GM18499 (cell line): ENCODE measurements at regions not wholly inside any gene's neighbourhood (a gene's known extent, or its start where the extent isn't known, plus 50 kb on each side); places are given as distances from the start of the nearest gene placed in this dataset.
"Not testable (repeated sequence)": the region's sequence is repeated elsewhere in the genome, so short reads cannot be mapped to it uniquely, and the experiment has no call there.

Source experiments
- ATAC-seq: cut with Tn5 transposase; IDR thresholded peaks from one replicate; pipeline ENCODE4 v1.9.1; 2021; ENCODE audit warnings: moderate number of reproducible peaks; ENCODE audit not compliant: insufficient read depth, unreplicated experiment

DNA sequence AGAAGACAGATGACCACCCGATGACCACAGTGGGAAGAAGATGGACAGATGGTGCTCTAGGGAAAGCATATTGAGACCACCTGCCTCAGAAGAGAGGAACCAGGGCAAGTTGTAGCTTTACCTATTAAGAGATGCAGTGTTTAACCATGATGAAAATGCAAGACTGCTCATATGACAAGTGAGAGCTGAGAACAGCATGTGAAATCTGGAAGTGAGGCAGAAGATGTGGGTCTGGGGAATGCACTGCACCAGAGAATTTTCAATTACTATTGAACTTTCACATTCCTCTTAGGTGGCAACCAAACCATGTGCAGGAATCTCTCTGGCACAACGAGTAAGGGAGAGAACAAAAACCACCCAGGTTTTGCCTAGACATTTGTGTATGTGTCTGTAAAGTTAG lies 184.8 kb upstream of the CRIM1 start:
- no peak for ATAC-seq

DNA sequence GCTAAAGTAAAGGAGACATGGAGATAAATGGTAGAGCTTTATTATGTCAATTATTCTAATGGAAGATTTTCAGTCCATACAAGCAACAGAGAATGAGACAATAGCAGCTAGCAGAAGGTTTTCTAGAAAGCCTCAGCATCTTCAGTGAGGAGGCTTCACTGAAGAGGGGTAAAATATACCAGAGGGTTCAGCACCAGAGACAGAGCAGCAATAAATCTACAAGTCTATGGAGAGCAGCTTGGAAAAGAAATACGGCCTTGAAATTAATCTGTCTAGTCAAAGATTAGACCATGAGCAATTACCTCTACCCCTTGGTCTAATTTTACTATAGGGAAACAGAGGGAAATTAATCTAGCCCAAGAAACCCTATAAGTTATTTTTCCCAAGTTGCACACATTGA lies 185.7 kb upstream of the CRIM1 start:
- ATAC-seq: no peak

DNA sequence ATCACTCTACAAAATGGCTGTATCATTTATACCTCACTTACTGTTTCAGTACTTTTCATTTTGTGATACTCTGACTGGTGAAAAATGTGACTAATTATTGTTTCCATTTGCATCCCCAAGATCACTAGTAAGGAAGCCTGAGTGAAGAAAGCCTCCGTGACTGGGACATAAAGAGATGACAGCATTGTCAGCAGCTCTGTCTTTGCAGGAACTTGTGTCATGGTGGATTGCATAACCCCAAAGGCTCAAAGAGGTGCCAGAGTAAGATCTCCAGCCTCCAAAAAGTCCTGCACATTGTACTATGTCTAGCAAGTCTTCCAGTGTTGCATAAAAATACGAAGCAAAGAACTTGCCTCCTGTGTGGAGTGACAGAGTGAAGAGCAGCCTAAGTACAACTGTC lies 187.5 kb upstream of the CRIM1 start:
- no peak for ATAC-seq

DNA sequence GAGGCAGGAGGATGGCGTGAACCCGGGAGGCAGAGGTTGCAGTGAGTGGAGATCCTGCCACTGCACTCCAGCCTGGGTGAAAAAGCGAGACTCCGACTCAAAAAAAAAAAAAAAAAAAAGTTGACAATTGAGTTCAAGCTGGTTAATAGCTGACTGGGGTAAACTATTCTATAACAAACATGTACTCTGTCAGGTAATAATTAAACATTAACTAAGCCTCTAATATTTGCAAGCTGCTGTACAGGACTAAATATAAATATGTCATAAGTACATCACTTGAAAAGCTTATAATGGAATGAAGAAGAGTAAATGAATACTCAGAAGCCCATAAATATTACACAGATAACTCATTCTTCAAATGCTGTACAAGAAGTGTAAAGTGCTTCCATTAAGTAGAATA lies 190.4 kb upstream of the CRIM1 start:
- no peak for ATAC-seq

DNA sequence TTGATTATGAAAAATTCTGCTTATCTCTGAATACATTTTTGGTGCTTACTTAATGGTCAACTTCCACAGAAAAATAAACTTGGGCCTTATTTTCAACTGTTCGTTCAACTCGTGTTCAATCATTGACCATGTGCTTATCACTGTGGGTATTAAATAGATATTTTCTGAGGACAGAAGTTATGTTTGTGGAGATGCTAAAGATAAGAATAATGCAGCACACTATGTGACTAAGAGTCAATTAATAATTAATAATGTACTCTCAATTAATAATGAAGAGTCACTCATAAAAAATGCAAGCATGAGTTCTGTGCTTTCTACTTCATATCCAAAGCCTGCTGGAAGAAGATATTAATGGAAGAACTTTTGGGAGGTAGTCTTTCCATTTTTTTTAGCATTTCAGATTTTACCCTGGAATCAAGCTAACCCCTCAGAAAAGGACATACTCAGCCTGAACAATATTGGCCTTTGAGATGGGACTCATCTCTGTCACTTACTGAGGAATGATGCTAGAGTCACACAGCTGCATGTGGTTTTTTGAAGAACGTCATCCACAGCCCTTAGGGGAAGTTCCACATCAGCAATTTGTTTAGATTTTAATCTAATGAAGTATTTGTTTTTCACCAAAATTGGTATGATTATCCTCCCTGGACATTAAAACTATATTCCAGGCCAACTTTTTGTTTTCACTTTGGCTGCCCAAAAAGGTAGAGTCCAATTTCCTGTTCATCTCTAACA lies 191.9 kb upstream of the CRIM1 start:
- no peak for ATAC-seq

DNA sequence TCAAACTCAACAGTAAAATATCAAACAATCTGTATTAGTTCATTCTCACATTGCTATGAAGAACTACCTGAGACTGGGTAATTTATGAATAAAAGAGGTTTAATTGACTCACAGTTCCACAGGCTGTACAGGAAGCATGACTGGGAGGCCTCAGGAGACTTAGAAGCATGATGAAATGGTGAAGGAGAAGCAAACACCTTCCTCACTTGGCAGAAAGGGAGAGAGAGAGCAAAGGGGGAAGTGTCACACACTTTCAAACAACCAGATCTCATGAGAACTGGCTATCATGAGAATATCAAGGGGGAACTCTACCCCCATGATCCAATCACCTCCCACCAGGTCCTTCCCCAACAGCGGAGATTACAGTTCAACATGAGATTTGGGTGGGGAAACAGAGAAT lies 198.5 kb upstream of the CRIM1 start:
- not testable (repeated sequence) for ATAC-seq

DNA sequence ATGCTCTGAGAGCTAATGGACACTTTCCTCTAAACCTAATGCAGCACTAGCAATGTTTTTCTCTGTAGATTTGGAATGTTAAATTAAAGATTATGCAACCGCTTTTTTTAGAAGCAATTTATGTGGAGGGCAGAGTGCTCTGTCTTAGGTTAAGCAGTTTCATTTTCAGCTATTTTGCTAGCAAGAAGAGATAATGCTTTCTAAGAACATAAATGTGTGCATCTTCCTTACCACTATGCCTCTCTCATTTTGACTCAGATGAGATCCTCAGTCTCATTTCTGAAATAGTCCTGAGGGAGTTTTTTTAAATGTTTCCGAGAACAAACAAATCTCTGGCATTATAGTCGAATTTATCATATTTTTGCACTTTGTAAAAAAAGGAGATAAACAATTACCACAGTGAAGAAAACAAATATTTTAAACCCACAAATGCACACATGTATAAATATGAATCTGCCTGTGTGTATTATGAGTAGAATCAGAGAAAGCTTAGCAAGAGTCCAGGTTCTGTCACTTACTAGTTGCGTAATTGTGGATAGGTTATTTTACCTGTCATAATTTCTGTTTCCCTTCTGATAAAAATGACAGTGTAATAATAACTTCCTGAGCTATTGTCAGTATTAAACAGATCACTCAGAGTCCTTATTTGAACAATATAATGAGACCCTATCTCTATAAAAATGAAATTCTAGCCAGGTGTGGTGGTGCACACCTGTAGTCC lies 207.7 kb upstream of the CRIM1 start:
- ATAC-seq: peak; percentile 94

DNA sequence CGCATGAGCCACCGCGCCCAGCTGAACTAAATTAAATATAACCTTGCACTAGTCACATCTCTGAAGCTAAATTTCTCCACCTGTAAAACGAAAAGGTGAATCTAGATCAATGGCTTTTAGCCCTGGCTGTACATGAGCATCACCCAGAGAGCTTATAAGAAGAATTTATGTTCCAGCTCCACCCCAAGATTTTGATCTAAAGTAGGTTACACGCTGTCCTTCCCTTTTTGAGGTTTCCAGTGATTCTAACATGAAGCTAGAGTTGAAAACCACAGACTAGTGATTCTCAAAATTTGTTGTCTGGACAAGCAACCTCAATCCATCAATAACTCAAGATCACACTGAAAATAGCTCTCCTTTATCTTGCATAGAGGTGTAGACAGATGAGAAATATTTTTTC lies 208.8 kb upstream of the CRIM1 start:
- no peak for ATAC-seq

DNA sequence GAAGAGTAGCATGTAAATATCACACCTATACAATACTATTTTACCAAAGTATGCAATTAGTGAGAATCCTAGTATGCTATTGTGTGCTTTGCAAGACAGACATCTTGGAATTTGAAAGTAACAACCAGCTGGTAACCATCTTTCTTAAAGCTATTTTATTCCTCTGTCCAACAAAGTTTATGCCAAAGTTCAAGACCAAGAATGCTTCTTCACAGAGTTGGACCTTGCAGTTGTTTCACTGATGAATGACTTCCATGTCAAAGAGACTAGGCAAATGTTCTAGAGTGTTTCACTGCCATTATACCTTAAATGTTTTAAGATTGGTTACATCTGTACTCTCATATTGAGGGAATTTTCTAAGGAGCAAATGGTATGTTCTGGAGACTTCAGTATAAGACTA lies 215.2 kb upstream of the CRIM1 start:
- ATAC-seq: no peak

DNA sequence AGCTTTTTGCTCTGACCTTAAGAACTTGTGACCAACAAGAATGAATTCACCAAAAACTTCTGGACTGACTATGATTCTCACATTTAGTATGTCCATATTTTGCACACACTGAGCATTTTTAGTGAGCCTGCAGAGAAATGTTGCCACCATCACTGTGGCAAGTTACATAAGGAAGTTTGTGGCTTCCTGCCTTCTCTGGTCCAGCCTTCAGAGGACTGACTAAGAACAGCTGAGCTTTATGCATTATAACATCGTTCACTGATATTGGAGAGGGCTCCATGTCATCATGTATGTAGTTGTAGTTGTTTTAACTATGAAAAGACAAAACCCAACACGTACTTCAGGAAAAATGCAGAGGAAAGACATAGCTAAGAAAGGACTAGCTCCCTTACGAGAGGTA lies 218.0 kb upstream of the CRIM1 start:
- no peak for ATAC-seq

DNA sequence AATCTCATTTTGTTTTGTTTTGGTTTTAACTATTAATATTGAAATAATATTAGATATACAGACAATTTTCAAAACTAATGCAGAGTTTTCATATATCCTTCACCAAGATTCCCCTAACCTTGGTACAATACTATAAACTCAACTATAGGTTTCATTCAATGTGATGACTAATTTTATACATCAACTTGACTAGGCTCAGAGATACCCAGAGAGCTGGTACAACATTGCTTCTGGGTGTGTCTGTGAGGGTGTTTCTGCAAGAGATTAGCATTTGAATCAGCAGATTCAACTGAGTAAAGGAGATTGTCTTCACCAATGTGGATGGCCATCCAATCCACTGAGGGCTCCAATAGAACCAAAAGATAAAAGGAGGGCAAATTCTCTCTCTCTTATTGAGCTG lies 221.3 kb upstream of the CRIM1 start:
- no peak for ATAC-seq

DNA sequence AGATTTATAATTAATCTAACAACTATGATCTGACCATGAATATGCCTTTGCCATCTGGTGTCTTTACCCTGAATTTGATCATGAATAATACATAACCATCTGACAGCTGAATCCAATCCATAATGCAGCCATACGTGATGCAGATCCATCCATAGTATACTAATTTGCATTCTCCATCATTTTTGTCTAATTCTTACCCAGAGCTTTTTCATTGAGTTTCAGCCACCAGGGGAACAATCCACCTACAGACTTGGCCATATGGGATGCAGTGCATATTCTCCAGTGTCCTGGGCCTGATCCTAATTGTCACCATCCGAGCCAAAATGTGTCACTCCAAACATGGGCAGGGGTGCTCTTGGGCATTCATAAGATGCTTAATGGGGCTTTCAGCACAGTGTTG lies 227.2 kb upstream of the CRIM1 start:
- ATAC-seq: no peak

DNA sequence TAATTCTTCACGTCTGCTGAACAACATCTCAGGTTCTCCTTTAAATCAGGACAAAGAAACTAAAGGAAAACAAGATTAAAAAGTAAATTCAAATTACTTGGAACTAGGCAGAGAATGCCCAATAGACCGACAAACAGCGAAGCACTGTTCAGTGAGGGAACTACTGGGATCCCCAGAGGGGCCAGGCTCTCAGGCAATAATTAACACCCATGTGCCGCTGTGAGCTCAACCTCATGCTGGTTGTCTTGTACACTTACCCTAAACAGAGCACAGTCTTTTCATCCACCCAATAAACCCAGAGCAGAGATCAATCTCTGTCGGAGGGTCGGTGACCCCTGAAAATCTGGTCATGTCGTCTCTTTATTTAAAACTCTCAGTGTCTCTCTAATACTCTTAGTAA lies 229.9 kb upstream of the CRIM1 start:
- no peak for ATAC-seq

DNA sequence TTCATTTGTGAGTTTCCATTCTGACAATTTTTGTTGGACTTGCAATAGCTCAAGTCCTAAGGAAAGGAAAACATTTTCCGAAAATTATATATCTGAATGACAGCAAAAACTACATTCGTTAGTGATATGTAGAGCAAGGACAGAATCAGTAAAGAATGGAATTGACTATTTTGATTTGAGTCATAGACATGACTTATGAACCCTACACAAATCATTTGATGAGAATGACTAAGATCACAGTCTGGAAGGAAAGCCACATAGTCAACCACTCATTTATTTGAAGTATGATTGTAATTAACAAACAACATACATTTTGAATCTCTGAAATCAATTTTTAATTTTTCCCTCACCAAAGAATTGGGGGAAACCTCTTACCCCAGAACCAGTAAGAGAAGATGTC lies 231.6 kb upstream of the CRIM1 start:
- no peak for ATAC-seq

DNA sequence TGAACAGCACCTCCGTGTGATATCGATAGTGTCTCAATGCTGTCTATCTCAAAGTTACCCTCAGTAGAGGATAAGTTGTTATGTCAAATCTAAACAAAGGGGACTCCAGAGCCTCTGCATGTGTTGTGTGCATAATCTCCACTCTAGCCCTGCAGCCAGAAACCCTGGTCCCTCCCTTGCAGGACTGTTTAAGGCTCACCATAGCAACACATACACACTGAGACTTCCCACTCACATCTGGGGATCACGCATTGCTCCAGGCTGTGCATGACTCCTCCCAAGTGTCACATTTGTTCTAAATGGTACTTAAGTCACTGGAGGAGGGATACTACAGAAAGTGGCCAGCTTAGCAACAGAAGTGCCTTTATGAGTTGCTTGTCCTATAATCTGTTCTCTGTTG lies 258.6 kb upstream of the CRIM1 start:
- ATAC-seq: no peak

DNA sequence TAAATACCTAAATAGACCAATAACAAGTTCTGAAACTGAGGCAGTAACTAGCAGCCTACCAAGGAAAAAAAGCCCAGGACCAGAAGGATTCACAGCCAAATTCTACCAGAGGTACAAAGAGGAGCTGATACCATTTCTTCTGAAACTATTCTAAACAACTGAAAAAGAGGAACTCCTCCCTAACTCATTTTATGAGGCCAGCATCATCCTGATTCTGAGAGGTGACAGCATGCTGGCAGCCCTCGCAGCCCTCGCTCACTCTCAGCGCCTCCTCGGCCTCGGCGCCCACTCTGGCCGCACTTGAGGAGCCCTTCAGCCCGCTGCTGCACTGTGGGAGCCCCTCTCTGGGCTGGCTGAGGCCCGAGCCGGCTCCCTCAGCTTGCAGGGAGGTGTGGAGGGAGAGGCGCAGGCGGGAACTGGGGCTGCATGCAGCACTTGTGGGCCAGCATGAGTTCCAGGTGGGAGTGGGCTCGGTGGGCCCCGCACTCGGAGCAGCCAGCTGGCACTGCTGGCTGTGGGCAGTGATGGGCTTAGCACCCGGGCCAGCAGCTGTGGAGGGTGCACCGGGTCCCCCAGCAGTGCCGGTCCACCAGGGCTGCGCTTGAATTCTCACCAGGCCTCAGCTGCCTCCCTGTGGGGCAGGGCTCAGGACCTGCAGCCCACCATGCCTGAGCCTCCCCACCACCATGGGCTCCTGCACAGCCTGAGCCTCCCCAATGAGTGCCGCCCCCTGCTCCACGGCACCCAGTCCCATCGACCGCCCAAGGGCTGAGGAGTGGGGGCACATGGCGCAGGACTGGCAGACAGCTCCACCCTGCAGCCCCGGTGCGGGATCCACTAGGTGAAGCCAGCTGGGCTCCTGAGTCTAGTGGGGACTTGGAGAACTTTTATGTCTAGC lies 263.5 kb upstream of the CRIM1 start:
- not testable (repeated sequence) for ATAC-seq

DNA sequence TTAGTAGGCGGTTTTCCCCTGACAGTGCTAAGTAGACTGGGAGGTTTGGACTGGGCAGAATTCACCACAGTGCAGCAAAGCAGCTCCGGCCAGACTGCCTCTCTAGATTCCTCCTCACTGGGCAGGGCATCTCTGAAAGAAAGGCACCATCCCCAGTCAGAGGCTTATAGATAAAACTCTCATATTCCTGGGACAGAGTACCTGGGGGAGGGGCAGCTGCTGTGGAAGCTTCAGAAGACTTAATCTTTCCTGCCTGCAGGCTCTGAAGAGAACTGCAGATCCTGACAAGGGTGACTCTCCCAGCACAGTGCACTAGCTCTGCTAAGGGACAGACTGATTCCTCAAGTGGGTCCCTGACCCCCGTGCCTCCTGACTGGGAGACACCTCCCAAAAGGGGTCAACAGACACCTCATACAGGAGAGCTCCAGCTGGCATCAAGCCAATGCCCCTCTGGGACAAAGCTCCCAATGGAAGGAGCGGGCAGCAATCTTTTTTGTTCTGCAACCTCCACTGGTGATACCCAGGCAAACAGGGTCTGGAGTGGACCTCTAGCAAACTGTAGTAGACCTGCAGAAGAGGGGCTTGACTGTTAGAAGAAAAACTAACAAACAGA lies 266.8 kb upstream of the CRIM1 start:
- no peak for ATAC-seq

DNA sequence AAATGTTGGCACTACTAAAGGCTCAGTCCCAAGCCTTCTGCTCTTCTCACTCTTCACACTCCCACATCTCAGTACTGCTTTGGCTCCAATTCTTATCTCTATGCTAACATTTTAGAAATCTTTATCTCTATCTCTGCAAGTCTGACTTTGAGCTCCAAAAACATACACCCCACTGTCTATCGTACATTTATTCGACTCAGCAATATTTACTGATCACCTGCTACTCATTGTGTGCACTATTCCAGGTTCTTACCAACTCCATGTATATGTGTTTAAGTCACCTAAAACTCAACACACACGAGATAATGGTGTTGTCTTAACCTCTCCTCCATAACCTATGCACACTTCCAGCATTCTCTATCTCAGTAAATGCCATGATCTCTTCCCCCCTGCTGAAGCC lies 268.2 kb upstream of the CRIM1 start:
- no peak for ATAC-seq

DNA sequence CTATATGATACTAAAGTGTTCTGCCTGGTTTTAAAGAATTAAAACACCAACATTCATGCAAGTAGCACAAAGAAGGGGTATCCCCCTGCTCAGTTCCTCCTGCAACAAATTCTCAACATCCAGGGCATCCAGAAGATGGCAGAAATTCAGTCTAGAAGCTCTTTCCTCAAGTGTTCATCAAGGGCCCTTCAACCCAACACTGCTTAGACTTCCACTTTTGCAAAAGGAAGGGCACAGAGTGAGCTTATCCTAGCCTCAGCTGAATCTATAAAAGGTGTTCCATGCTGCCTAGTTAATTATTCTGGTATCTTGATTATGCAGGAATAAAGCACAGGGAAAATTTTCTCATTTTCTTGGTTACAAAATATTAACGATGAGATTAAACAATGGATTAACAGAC lies 275.8 kb upstream of the CRIM1 start:
- ATAC-seq: no peak

DNA sequence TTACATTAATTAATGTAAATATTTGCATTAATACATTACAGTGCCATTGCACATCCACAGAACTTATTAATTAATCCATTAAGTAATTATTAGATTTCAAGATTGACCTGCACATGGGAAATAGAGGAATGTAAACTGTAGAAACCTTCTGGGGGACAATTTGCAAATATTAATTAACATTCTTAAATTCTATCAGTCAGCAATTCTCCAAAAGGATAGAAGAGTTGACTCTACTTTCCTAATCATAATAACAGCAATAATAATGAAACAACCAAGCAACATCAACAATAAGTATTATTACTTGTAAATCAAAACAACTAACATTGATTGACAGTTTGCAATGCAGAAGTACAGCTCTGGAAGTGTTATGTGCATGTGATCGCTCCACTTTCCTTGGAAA lies 281.6 kb upstream of the CRIM1 start:
- ATAC-seq: no peak

DNA sequence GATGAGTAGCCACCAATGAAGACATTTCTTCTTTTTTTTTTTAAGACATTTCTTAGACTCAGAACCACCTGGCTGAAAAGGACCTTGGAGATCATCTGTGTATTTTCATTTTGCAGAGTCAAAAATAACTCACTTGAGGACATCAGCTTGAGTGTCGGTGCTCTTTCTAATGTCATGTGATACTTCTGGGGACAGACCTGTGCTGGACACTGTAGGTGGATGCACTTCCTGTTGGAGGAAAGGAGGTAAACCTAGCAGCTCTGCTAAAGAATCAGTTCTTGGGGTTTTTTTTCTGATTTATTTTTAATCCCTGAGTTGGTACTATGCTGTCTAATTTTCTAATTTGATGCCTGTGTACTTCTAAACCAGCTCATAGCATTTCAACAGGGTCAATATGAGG lies 283.9 kb upstream of the CRIM1 start:
- no peak for ATAC-seq
